Inferior parietal cortex (tissue), 1 donor: ENCODE measurements at regions not wholly inside any gene's neighbourhood (a gene's known extent, or its start where the extent isn't known, plus 50 kb on each side); places are given as distances from the start of the nearest gene placed in this dataset.
"Not testable (repeated sequence)": the region's sequence is repeated elsewhere in the genome, so short reads cannot be mapped to it uniquely, and the experiment has no call there.

Experiments used
- DNase-seq: peaks from one replicate; pipeline ENCODE4 v3.0.0-alpha.2; 2016; ENCODE audit errors: extremely low spot score

DNA sequence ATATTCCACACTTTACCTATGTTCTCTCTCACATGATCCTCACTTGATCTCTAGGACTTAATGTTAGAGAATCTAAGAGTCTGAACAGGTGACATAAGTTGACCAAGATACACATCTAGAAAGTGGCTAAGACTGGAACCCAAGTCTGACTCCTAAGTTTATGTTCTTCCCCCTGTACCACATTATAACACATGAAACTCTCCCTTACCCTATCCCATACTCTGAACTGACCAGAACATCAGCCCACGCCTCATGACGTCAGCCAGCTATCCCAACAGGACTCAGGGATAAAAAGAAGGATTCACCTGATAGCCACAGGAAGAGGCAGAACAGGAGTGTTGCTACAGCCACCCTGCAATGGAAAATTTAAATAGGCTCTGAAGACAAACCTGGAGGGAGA, 392.2 kb downstream of the ZEB2 start:
- no peak for DNase-seq

DNA sequence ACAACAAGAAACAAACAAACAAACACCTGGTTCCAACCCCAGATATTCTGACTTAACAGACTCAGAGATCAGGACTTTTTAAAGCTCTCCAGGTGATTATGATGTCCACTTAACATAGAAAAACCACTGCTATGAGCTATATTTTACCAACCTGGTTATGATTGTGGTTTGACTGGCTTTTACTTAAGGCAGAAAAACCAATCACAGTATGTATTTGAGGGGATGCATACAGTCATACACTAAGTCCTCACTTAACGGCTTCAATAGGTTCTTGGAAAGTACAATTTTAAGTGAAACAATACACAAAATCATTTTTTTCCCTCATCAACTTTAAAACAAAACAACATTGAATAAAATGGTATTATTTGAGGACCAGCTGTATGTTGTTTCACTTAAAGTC, 393.6 kb downstream of the ZEB2 start:
- DNase-seq = no peak

DNA sequence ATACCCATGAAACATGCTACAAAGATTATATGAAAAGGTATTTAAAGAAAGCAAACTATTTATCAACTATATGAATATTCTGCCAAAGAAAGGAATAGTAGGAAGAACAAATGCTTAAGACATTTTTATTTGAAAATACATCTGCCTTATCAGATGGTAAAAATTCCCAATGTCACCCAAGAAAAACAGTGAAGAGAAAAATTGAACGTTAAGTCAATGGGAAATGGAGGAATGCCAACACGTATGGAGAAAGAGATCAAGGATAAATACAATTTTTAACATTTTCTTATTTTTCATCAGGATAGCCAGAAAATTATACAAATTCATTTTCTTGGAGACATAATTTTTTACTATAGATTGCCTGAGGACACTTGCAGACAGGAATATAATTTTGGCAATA, 394.2 kb downstream of the ZEB2 start:
- DNase-seq = no peak

DNA sequence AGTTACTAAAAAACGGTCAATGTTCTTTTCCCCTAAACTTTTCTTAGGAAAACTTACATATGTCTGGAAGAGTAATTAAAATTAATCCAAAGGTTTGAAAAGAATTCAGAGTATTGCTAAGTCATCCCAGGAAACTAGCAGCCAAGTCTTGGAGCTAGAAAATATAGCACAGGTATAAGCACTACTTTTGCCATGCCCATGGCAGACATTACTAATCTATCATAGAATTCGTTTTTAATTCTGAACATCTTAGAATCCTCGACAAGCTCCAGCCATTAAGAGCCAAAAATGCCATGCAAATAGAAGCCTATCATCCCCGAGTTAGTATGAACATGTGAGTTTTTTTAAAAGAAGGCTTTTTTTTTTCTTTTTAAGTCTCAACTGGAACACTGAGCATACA, 395.0 kb downstream of the ZEB2 start:
- no peak for DNase-seq

DNA sequence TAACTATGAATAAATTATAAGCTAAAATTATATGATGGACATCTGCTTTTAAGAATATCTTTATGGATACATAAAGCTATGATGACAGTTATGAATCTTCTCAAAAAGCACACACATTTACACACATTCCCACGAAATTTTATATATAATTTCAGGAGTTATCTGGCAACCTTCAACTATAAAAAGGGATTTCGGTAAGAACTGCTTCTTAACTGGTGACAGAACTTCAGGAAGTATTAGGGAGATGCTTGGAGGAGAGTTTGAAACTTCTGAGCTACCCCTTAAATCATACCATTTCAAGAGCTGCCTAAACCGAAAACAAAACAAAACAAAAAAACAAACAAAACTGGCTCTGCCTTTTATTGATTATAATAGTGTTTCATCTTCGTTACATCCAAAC, 399.4 kb downstream of the ZEB2 start:
- DNase-seq = no peak

DNA sequence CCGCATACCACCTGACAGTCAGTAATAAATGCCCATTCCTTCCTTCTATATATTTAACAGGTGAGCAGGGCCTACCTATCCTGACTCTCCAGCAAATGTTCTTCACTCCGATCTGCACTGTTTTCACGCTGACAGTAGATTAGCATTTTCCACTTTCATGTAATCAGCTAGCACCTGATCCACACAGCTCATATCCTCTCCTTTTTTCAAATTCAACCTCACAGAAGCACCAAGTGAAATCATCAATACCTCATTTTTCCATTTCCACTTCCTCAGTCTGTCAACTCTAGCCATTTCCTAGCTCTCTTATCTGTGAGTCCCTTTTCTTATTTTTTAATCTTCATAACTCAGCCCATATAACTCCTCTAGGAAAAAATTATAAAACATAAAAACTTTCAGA, 402.8 kb downstream of the ZEB2 start:
- no peak for DNase-seq

DNA sequence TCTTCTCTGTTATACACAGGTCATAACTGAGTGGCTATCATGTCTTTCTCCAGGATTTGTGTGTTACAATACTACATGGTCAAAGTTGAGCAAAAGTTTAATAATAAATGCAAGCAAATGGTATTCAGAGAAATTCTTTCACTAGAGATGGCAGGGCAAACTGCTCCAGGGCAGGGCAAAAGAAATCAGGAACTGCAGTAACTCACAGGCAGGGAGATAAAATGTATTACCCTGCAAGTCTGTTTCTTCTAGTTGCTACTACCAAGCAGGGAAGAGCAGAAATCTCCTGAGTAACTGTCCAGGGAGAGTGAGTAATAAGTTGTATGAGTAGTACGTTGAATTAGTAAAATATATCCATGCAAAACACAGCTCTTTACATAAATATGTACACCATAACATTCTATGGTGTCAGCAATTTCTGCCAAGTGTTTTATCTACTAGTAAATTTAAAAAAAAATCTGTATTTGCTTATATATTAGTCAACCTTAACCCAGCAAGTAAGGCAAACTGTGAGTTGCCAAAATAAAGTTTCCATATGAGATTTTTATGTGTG, 404.1 kb downstream of the ZEB2 start:
- no peak for DNase-seq

DNA sequence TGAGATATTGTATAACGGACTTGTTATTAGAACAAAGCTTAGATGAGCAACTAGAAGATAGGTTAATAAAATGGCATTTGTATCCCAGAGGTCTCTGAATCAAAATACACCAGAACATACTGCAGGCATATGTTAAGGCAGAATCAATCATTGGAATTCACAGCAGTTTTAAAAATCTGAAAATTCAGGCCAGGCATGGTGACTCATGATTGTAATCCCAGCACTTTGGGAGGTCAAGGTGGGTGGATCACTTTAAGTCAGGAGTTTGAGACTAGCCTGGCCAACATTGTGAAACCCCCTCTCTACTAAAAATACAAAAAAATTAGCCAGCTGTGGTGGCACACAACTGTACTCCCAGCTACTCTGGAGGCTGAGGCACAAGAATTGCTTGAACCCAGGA, 405.2 kb downstream of the ZEB2 start:
- no peak for DNase-seq

DNA sequence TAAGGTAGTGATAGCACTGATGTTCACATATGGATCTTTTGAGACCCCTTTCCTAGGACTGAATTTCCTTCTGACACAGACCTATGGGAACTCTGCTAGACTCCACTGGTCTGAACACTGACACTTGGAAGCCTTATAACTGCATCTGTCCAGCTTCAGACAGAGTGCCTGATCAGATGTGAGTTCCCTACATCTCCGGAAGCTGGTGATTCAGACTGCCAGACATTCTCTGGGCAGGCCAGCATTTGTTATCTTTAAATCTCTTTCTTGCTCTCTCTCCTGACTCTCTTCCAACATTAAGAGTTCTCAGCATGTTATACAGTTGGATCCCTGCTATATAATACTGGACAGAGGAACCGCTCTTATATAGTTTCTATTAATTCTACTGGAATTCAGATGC, 408.5 kb downstream of the ZEB2 start:
- no peak for DNase-seq

DNA sequence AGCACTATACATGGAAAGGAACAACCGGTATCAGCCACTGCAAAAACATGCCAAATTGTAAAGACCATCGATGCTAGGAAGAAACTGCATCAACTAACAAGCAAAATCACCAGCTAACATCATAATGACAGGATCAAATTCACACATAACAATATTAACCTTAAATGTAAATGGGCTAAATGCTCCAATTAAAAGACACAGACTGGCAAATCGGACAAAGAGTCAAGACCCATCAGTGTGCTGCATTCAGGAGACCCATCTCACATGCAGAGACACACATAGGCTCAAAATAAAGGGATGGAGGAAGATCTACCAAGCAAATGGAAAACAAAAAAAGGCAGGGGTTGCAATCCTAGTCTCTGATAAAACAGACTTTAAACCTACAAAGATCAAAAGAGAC, 413.8 kb downstream of the ZEB2 start:
- DNase-seq = not testable (repeated sequence)

DNA sequence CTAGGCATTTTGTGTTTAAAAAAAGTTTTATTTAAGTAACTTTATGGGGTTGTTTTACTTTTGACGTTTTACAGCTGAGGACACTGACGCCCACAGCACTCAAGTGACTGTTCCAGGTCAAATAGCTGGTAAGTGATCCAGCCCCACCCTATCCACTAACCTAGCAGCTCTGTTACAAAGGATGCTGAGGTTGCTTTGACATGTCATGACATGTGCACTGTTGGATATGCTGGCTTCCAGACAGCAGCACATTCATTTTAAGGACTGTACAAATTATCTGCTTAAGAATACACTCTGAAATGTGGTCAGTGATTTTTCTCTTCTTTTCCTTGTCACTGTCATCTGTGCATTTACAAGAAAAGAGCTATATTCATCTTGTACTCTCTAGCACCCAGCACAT, 417.5 kb downstream of the ZEB2 start:
- no peak for DNase-seq

DNA sequence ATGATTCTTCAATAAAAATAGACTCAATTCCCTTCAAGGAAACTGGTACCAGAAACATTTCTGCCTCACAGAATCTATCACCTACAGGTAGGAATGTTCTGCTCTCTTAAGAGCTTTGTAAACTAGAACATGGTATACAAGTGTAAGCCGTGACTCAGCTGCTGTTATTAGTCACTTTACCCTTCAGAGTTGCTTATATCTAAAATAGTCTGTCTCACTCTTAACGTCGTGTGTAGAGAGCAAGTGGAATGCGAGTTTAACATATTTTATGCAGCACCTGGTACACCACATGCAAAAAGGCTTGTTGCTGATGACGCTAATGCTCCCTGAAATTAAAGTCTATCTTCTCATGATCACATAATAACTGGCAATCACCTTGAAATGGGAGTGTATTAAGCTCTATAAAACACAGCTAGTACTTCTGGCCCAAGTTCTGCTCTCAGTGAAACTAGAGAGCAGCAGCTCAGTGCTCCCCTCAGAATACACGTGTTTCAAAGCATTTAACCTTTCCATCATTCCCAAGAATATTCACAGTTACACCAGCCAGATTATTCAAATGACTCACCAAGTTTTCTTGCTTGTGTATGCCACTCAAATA, 420.0 kb downstream of the ZEB2 start:
- peak; percentile 29 for DNase-seq

DNA sequence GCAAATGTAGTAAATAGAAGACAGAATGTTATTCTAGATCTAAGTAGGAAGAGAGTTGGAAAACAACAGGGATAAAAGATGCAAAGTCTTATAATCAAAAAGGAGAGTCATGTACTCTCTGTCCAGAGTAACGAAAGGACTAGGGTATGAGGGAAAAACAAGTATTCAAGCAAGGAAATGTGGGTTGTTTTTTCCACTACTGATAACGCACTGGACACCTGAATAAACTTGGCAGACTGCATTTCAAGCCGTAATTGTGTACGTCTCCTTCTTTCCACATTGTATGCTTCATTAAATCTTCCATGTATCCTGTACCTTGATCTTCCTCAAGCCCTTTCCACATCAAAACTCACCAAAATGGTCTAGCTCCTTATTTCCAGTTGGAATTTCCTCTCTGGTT, 420.6 kb downstream of the ZEB2 start:
- DNase-seq = no peak

DNA sequence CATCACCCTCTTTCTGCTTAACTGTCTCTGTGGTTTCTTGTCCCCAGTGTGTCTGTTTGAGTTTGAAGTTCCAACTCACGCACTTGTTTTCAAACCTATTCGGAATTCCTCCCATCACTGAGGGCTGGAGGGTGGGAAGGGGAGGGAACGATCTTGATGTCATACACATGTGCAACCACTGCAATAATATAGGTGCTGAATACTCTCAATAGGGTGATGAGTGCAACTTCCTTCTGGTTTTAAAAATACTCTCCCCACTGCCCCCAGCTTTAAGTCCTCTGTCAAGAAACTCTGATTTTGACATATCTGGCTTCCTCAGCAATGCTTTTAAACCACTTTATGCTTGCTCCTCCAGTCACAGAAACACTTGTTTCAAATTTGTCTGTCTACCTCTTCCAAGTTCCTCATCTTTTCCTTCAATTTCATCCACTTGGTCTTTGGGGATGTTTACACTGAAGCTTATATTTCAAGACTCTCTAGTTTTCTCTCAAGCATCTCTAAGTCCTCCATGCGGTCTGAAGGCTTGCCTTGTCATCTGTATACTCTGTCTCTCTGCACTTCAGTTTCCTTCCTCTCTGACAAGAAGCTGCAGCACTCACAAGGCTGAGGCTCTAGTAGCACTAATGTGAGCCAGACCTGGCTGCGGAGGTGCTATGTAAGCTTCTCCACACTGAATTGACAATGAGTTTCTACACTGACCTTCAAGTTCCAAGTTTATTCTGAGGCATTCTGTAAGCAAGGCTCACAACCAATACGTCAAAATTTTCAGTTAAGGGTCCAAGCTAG, 422.3 kb downstream of the ZEB2 start:
- DNase-seq = no peak

DNA sequence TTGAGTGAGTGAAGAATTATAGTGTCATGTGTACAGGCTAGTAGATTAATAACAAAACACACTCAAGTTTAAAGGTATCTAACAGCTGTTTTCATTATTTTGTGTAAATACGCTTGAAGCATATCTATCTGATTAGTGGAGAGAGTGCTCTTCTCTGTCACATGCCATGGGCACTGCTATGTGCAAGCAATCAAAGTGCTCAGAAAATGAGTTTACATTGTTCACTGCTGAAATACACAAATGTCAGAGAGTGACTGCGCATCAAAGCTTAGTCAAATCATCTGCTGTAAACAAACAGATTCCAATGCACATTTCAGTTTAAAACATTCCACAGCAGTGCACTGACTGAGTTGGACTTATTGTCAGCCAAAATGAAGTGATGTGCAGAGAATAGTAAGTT, 423.4 kb downstream of the ZEB2 start:
- DNase-seq = no peak

DNA sequence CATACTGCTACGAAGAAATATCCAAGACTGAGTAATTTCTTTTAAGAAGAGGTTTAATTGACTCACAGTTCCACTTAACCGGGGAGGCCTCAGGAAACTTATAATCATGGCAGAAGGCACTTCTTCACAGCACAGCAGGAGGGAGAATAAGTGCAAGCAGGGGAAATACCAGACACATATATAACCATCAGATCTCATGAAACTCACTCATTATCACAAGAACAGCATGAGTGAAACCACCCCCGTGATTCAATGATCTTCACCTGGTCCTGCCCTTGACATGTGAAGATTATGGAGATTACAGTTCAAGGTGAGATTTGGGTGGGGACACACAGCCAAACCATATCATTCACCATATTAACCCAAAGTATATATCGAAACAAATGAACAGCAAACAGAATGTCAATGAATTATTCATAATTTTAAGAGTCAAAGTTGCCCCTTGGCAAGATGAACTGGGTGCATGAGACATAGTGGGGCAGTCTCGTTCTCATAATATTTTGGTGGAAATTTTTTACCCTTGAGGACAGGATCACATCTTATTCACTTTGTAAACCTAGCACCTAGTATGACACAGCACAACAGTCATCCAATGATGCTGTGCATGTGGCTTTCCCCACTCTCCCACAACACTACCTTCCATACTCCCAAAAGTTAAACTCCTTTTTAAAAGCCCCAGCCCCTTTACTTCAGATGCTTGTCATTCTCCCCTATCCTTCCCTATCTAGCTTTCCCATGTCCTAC, 425.3 kb downstream of the ZEB2 start:
- no peak for DNase-seq

DNA sequence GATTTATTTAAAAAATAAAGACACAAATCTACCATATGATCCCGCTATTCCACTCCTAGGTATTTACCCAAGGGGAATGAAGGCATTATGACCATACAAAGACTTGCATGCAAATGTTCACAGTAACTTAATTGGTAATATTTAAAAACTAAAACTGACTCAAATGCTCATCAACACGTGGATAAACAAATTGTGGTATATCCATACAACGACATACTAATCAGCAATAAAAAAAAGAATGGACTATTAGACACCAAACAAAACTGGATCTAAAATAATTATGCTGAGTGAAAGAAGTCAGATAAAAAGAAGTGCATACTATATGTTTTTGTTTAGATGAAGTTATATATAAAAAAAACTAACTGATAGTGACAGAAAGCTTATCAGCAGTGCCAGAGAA, 428.3 kb downstream of the ZEB2 start:
- DNase-seq = no peak

DNA sequence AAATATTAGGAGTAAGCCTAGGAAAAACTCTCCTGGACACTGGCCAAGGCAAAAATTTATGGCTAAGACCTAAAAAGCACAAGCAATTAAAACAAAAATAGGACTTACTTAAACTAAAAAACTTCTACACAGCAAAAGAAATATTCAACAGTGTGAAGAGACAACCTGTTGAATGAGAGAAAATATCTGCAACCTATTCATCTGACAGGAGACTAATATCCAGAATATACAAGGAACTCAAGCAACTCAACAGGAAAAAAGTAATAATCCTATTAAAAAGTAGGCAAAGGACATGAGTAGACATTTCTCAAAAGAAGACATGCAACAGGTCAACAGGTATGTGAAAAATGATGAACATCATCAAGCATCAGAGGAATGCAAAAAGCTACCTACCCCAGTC, 431.1 kb downstream of the ZEB2 start:
- no peak for DNase-seq

DNA sequence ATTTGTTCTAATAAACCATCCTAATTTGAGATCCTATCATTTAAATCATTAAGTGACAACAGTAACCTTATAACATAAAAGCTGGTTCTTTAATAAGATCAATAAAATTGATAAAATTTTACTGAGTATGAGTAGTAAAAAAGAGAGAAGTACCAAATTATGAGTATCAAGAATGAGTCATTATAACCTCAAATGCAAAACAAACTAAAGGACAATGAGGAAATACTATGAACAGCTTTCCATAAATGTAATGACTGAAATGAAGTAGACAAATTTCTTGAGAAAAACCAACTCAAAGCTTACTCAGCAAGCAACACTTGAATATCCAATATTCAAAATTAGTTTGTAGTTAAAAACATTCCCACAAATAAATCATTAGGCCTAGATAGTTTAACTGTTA, 433.0 kb downstream of the ZEB2 start:
- DNase-seq = no peak

DNA sequence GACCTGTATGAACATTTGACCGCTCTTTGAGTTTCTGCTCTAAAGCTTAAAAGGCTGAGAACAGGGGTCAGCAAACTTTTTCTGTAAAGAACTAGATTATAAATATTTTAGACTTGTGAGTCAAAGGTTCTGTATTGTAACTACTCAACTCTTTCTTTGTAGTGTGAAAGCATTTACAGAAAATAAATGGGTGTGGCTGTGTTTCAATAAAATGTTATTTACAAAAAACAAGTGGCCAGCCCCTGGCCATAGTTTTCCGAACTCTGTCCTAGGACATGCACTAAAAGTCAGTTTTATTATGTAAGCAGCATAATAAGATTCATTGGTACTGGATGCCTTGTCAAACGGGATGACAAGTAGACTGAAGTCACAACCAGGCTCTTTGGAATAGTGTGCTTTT, 434.9 kb downstream of the ZEB2 start:
- DNase-seq = no peak

DNA sequence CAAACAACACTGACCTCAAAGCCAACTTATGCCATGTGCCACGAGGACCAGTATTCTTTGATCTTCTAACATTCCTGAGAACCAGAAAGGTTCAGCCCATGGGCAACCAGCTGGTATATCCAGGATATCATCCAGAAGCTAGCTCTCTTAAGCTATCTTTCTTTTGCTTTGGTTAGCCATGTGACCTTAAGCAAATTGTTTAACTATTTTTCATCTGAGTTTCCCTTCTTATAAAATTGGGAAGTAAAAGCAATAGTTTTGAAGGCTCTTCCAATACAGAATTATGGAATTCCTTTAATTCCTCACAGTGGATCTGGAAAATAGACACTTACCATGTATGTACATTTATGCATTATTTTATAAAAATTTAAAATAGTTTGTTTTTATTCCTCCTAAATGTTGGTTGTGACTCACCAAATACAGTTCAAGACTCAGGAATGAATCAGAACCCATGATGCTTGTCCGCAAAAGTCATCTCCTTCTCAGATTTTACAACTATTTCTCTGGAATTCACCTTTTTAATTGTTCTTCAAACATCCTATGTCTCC, 435.7 kb downstream of the ZEB2 start:
- no peak for DNase-seq

DNA sequence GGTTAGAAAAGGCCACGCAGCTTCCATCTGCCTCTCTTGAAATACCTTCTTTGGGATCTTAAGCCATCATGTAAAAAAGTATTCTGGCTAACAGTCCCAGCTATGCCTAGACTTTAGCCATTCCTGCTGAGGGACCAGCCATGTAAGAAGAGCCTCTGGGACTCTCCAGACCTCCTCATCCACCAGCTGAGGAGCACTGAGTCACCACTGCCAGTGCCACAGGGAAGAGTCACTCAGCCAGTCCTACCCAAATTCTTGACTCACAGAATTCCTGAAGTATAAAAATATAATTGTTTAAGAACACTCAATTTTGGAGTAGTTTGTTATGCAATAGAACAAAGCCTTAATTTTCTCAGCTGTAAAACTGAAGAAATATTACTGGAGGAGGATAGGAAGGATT, 436.7 kb downstream of the ZEB2 start:
- no peak for DNase-seq

DNA sequence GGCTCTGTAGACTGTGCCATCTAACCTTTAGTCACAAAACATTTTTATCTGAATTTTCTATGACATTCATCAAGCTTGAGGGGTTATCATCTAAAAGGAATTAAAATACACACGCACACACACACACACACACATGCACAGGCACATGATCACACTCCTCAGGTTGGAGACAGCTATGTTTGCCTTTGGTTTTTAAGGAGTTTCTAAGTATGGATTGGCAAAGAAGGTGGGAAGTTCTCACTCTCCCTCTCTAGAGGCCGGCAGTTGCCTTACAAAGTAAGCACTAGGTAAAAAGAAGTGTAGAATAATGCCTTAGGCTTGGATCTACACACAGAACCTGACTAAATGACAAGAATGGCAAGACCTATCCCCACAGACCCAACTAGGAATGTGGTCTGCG, 437.1 kb downstream of the ZEB2 start:
- DNase-seq = no peak
